Glutamatergic neuron (in vitro differentiated cells): ENCODE measurements at regions not wholly inside any gene's neighbourhood (a gene's known extent, or its start where the extent isn't known, plus 50 kb on each side); places are given as distances from the start of the nearest gene placed in this dataset.
"Not testable (repeated sequence)": the region's sequence is repeated elsewhere in the genome, so short reads cannot be mapped to it uniquely, and the experiment has no call there.

Source experiments
- DNase-seq: peaks from one replicate; pipeline ENCODE4 v3.0.0; 2022
- H3K27ac Mint-ChIP-seq: one replicate; pipeline ENCODE4 v1.8.0; 2020; ENCODE audit warnings: mild to moderate bottlenecking, mixed read lengths, inconsistent platforms; ENCODE audit not compliant: unreplicated experiment
- H3K27me3 Mint-ChIP-seq: one replicate; pipeline ENCODE4 v1.8.0; 2020; ENCODE audit warnings: mild to moderate bottlenecking, moderate library complexity, mixed read lengths, inconsistent platforms; ENCODE audit not compliant: unreplicated experiment
- H3K36me3 Mint-ChIP-seq: one replicate; pipeline ENCODE4 v1.8.0; 2020; ENCODE audit warnings: mild to moderate bottlenecking, mixed read lengths, inconsistent platforms; ENCODE audit not compliant: unreplicated experiment
- H3K4me1 Mint-ChIP-seq: one replicate; pipeline ENCODE4 v1.8.0; 2020; ENCODE audit warnings: mild to moderate bottlenecking, low read depth, mixed read lengths, inconsistent platforms; ENCODE audit not compliant: unreplicated experiment
- H3K4me3 Mint-ChIP-seq: one replicate; pipeline ENCODE4 v1.8.0; 2020; ENCODE audit warnings: mild to moderate bottlenecking, mixed read lengths, inconsistent platforms; ENCODE audit not compliant: unreplicated experiment
- H3K9me3 Mint-ChIP-seq: one replicate; pipeline ENCODE4 v1.8.0; 2020; ENCODE audit warnings: mild to moderate bottlenecking, moderate library complexity, mixed read lengths, inconsistent platforms; ENCODE audit not compliant: unreplicated experiment
- CTCF ChIP-seq: fragments of 200-600 bp; sonication (generic); IDR thresholded peaks from one replicate; pipeline ENCODE4 v1.5.0; 2021; ENCODE audit not compliant: partially characterized antibody, unreplicated experiment

- no peak overlapping the region for H3K27ac Mint-ChIP-seq
- H3K9me3 Mint-ChIP-seq, result peaks cover 2% of the 10 kb centered on the region
- TF ChIP-seq CTCF, result no peak
- H3K27me3 Mint-ChIP-seq, result no peaks in the 10 kb centered on the region
- H3K4me3 Mint-ChIP-seq, result no peak overlapping the region
- no peaks in the 10 kb centered on the region for H3K36me3 Mint-ChIP-seq
- no peak for DNase-seq
- no peaks in the 10 kb centered on the region for H3K4me1 Mint-ChIP-seq
Observed at GRCh38 chr11:33978376-33978775, 73.2 kb upstream of the CAPRIN1 start.

- TF ChIP-seq CTCF, result no peak
- H3K9me3 Mint-ChIP-seq, result peaks cover 2% of the 10 kb centered on the region
- no peak for DNase-seq
- H3K4me3 Mint-ChIP-seq, result no peak overlapping the region
- H3K4me1 Mint-ChIP-seq, result no peaks in the 10 kb centered on the region
- no peak overlapping the region for H3K27ac Mint-ChIP-seq
- no peaks in the 10 kb centered on the region for H3K27me3 Mint-ChIP-seq
- no peaks in the 10 kb centered on the region for H3K36me3 Mint-ChIP-seq
Observed at GRCh38 chr11:33977676-33978075, 73.9 kb upstream of the CAPRIN1 start.

GRCh38 chr11:33976495-33977199, 74.9 kb upstream of the CAPRIN1 start:
- no peaks in the 10 kb centered on the region for H3K27me3 Mint-ChIP-seq
- no peak overlapping the region for H3K4me3 Mint-ChIP-seq
- H3K9me3 Mint-ChIP-seq, result peaks cover 2% of the 10 kb centered on the region
- no peaks in the 10 kb centered on the region for H3K36me3 Mint-ChIP-seq
- H3K27ac Mint-ChIP-seq, result no peak overlapping the region
- no peak for TF ChIP-seq CTCF
- no peaks in the 10 kb centered on the region for H3K4me1 Mint-ChIP-seq
- DNase-seq, result no peak

- H3K4me1 Mint-ChIP-seq, result no peaks in the 10 kb centered on the region
- TF ChIP-seq CTCF, result no peak
- no peak overlapping the region for H3K27ac Mint-ChIP-seq
- H3K27me3 Mint-ChIP-seq, result no peaks in the 10 kb centered on the region
- H3K36me3 Mint-ChIP-seq, result no peaks in the 10 kb centered on the region
- H3K4me3 Mint-ChIP-seq, result no peak overlapping the region
- DNase-seq, result no peak
- peaks cover 2% of the 10 kb centered on the region for H3K9me3 Mint-ChIP-seq
Observed at GRCh38 chr11:33974804-33975203, 76.7 kb upstream of the CAPRIN1 start.

GRCh38 chr11:33971530-33971929, 79.7 kb upstream of the LMO2 start:
- not testable (repeated sequence) for H3K27ac Mint-ChIP-seq, H3K4me3 Mint-ChIP-seq, H3K36me3 Mint-ChIP-seq, H3K27me3 Mint-ChIP-seq, H3K9me3 Mint-ChIP-seq, H3K4me1 Mint-ChIP-seq, DNase-seq
